Astrocyte (in vitro differentiated cells and primary cell): ENCODE measurements at regions not wholly inside any gene's neighbourhood (a gene's known extent, or its start where the extent isn't known, plus 50 kb on each side); places are given as distances from the start of the nearest gene placed in this dataset.

ENCODE experiments used
- DNase-seq: peaks from one replicate; pipeline ENCODE4 v3.0.0-alpha.2; 2010; ENCODE audit warnings: low read depth
- FAIRE-seq: peaks from 2 replicates; lab custom pipeline; 2011; peaks lifted over from hg19 to GRCh38; lab: Jason Lieb, UNC
- H2AFZ ChIP-seq: 2 replicates; pipeline ENCODE4 v1.6.0; 2012; ENCODE audit warnings: low read depth, low read length, inconsistent platforms
- H3K27ac ChIP-seq: 2 replicates; pipeline ENCODE4 v1.5.1; 2011; ENCODE audit warnings: low read depth, low read length, inconsistent platforms
- H3K27me3 ChIP-seq: 2 replicates; pipeline ENCODE4 v1.6.0; 2011; ENCODE audit warnings: low read length, inconsistent platforms; ENCODE audit not compliant: insufficient read depth
- H3K36me3 ChIP-seq: 2 replicates; pipeline ENCODE4 v1.5.1; 2011; ENCODE audit warnings: low read length, inconsistent platforms; ENCODE audit not compliant: insufficient read depth
- H3K4me1 ChIP-seq: 2 replicates; pipeline ENCODE4 v1.5.1; 2011; ENCODE audit warnings: low read length, inconsistent platforms; ENCODE audit not compliant: insufficient read depth
- H3K4me2 ChIP-seq: 2 replicates; pipeline ENCODE4 v1.6.0; 2012; ENCODE audit warnings: low read length, inconsistent platforms
- H3K4me3 ChIP-seq: 2 replicates; pipeline ENCODE4 v1.5.1; 2011; ENCODE audit warnings: low read depth, mild to moderate bottlenecking, low read length, inconsistent platforms; ENCODE audit not compliant: insufficient read depth
- H3K79me2 ChIP-seq: 2 replicates; pipeline ENCODE4 v1.6.0; 2012; ENCODE audit warnings: mild to moderate bottlenecking, low read length, inconsistent platforms; ENCODE audit not compliant: insufficient read depth
- H3K9ac ChIP-seq: 2 replicates; pipeline ENCODE4 v1.6.0; 2012; ENCODE audit warnings: mild to moderate bottlenecking, low read length, inconsistent platforms
- H3K9me3 ChIP-seq: 2 replicates; pipeline ENCODE4 v1.5.1; 2012; ENCODE audit warnings: low read depth, mild to moderate bottlenecking, low read length, inconsistent platforms; ENCODE audit not compliant: insufficient read depth
- H4K20me1 ChIP-seq: 2 replicates; pipeline ENCODE4 v1.6.0; 2012; ENCODE audit warnings: low read length, inconsistent platforms; ENCODE audit not compliant: insufficient read depth
- H3K27ac Mint-ChIP-seq: one replicate; pipeline ENCODE4 v1.8.0; 2021; ENCODE audit warnings: mild to moderate bottlenecking, mixed read lengths; ENCODE audit not compliant: unreplicated experiment
- H3K27me3 Mint-ChIP-seq: one replicate; pipeline ENCODE4 v1.8.0; 2021; ENCODE audit warnings: low read depth, mixed read lengths; ENCODE audit not compliant: unreplicated experiment
- H3K36me3 Mint-ChIP-seq: one replicate; pipeline ENCODE4 v1.8.0; 2021; ENCODE audit warnings: low read depth, mixed read lengths; ENCODE audit not compliant: unreplicated experiment
- H3K4me1 Mint-ChIP-seq: one replicate; pipeline ENCODE4 v1.8.0; 2021; ENCODE audit warnings: low read depth, mixed read lengths; ENCODE audit not compliant: unreplicated experiment
- H3K4me3 Mint-ChIP-seq: one replicate; pipeline ENCODE4 v1.8.0; 2021; ENCODE audit warnings: mild to moderate bottlenecking, moderate library complexity, mixed read lengths; ENCODE audit not compliant: unreplicated experiment
- H3K9me3 Mint-ChIP-seq: one replicate; pipeline ENCODE4 v1.8.0; 2021; ENCODE audit warnings: mild to moderate bottlenecking, mixed read lengths; ENCODE audit not compliant: unreplicated experiment
- EZH2 ChIP-seq: IDR thresholded peaks from 2 replicates; pipeline ENCODE4 v1.6.1; 2012; ENCODE audit warnings: mild to moderate bottlenecking, low read length, inconsistent platforms; ENCODE audit not compliant: insufficient read depth
- TF ChIP-seq, protein P1 (sequence below): IDR thresholded peaks from 2 replicates; pipeline ENCODE4 v1.5.1; 2011; ENCODE audit warnings: low read depth, mild to moderate bottlenecking, inconsistent platforms, low read length, moderate library complexity; ENCODE audit not compliant: insufficient read depth

DNA sequence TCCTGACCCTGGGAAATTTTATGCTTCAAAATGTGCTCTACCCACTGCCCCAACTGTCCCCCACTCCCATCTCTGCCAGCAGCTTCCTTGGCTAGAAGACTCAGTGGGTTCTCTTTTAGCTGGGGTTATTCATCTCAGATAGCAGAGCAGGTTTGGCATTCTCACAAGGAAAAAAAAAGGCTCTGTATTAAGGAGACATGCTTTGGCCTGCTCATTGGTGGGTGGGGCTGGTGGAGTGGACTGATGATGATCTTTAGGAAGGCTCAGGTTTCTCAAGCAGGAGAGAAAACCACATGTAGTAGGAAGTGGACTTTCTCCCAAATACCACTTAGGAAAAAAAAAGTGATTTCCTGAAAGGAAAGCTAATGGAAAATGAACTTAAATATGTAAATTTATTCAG, 279.2 kb upstream of the ZNF462 start:
- H3K36me3 Mint-ChIP-seq = peaks cover 3% of the 10 kb centered on the region
- no peak for FAIRE-seq
- Histone ChIP-seq H2AFZ (no peak overlapping the region), H3K27ac (no peak overlapping the region), H3K36me3 (no peaks in the 10 kb centered on the region), H3K9ac (no peak overlapping the region), H3K4me3 (no peak overlapping the region), H3K27me3 (no peaks in the 10 kb centered on the region), H3K9me3 (no peaks in the 10 kb centered on the region), H3K4me2 (no peak overlapping the region), H4K20me1 (no peaks in the 10 kb centered on the region), H3K4me1 (no peaks in the 10 kb centered on the region), H3K79me2 (no peaks in the 10 kb centered on the region)
- H3K4me1 Mint-ChIP-seq = peaks cover 22% of the 10 kb centered on the region
- peaks cover 7% of the 10 kb centered on the region for H3K9me3 Mint-ChIP-seq
- peak; percentile 41 for DNase-seq
- H3K4me3 Mint-ChIP-seq = no peak overlapping the region
- no peak overlapping the region for H3K27ac Mint-ChIP-seq
- TF ChIP-seq EZH2 = no peak
- TF ChIP-seq, protein P1, sequence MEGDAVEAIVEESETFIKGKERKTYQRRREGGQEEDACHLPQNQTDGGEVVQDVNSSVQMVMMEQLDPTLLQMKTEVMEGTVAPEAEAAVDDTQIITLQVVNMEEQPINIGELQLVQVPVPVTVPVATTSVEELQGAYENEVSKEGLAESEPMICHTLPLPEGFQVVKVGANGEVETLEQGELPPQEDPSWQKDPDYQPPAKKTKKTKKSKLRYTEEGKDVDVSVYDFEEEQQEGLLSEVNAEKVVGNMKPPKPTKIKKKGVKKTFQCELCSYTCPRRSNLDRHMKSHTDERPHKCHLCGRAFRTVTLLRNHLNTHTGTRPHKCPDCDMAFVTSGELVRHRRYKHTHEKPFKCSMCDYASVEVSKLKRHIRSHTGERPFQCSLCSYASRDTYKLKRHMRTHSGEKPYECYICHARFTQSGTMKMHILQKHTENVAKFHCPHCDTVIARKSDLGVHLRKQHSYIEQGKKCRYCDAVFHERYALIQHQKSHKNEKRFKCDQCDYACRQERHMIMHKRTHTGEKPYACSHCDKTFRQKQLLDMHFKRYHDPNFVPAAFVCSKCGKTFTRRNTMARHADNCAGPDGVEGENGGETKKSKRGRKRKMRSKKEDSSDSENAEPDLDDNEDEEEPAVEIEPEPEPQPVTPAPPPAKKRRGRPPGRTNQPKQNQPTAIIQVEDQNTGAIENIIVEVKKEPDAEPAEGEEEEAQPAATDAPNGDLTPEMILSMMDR = no peak
- H3K27me3 Mint-ChIP-seq = no peaks in the 10 kb centered on the region

DNA sequence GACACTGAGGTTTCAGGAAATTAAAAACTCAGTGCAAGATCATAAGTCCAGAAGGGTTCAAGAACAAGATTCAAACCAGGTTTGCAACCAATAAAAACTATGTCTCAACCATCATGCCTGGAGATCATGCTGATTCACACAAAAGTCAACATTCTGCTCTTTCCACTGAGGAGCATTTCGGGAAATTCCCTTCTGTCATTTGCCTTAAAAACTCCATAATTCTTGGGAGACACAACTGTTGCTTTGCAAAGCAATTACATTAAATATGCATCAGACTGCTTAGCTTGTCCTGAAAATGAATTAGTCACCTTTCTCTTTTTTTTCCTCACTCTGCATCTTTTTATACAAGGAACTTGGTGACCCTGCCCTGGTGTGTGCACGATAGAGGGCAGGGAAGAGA, 275.9 kb upstream of the ZNF462 start:
- Mint-ChIP-seq H3K4me3 (no peak overlapping the region), H3K9me3 (peaks cover 7% of the 10 kb centered on the region), H3K4me1 (peaks cover 34% of the 10 kb centered on the region), H3K27me3 (no peaks in the 10 kb centered on the region), H3K36me3 (peaks cover 3% of the 10 kb centered on the region), H3K27ac (no peak overlapping the region)
- Histone ChIP-seq H3K27ac (no peak overlapping the region), H3K4me2 (no peak overlapping the region), H3K4me1 (no peaks in the 10 kb centered on the region), H3K27me3 (no peaks in the 10 kb centered on the region), H3K36me3 (no peaks in the 10 kb centered on the region), H3K79me2 (no peaks in the 10 kb centered on the region), H3K9ac (no peak overlapping the region), H2AFZ (no peak overlapping the region), H3K4me3 (no peak overlapping the region), H3K9me3 (no peaks in the 10 kb centered on the region), H4K20me1 (no peaks in the 10 kb centered on the region)
- TF ChIP-seq, protein P1 = no peak
- TF ChIP-seq EZH2 = no peak
- no peak for FAIRE-seq
- peak; percentile 9 for DNase-seq

DNA sequence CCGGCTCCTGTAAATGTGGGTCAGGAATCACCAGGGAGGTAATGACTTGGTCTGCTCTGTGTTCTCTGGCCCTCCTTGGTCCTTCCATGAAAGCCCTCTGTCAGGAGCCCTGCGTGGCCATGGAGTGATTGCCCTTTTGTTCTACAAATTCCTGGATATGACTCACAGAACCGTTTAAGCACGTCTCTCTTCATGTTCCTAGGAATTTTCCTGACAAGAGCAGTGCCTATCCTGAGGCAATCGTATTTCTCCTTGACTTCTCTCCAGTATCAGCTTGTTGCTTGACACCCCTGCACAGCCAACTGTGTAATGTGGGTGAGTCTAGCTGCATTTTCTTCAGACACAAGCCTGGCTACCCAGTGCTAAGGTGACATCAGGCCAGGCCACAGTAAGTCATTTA, 274.3 kb upstream of the ZNF462 start:
- Histone ChIP-seq H3K4me3 (no peak overlapping the region), H3K36me3 (no peaks in the 10 kb centered on the region), H4K20me1 (no peaks in the 10 kb centered on the region), H3K4me2 (peak overlapping the region; percentile 19), H3K79me2 (no peaks in the 10 kb centered on the region), H3K27me3 (no peaks in the 10 kb centered on the region), H3K27ac (no peak overlapping the region), H3K4me1 (no peaks in the 10 kb centered on the region), H3K9me3 (no peaks in the 10 kb centered on the region), H2AFZ (no peak overlapping the region), H3K9ac (no peak overlapping the region)
- Mint-ChIP-seq H3K4me1 (peaks cover 31% of the 10 kb centered on the region), H3K27me3 (peaks cover 2% of the 10 kb centered on the region), H3K4me3 (peak overlapping the region; percentile 36), H3K9me3 (peaks cover 7% of the 10 kb centered on the region), H3K36me3 (peaks cover 3% of the 10 kb centered on the region), H3K27ac (peak overlapping the region; percentile 82)
- no peak for TF ChIP-seq EZH2
- TF ChIP-seq, protein P1 = no peak
- DNase-seq (peak; percentile 64), FAIRE-seq (no peak)
